ENCODE measurements at regions not wholly inside any gene's neighbourhood (a gene's known extent, or its start where the extent isn't known, plus 50 kb on each side); places are given as distances from the start of the nearest gene placed in this dataset.

DNA sequence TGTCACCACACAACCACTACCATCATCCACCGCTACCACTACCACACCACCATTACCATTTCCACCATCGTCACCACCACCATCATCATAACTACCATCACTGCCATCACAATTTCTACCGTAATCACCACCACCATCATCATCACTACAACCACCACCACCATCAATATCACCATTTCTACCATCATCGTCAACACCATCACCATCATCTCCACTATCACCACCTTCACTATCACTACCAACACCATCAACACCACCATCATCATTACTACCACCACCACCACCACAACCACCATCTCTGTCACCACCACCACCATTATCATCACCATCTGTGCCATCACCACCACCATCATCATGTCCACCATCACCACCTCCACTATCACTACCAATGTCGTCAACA, 524.5 kb upstream of the C16orf82 start:
- DNase-seq (ENCODE audit: low spot score): no peak

DNA sequence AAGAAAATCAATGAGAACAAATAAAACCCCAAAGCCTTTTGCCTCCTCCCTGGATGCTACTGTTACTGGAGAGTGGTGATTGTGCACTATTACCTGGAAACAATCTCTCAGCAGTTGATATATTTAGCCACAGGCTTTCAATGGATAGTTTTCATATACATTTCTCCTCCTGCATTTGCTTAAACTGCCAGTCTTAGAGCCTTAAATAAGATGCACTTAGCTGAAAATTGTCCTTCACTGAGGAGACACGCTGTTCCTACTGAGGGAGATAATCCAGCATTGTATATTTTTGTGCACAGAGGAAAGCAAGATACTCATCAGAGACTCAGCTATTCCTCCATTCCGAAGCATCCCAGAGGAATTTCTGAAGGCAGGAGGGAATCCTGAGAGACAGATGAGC, 520.2 kb upstream of the C16orf82 start:
- no peak for DNase-seq (ENCODE audit: low spot score)
- TF ChIP-seq, protein P1, sequence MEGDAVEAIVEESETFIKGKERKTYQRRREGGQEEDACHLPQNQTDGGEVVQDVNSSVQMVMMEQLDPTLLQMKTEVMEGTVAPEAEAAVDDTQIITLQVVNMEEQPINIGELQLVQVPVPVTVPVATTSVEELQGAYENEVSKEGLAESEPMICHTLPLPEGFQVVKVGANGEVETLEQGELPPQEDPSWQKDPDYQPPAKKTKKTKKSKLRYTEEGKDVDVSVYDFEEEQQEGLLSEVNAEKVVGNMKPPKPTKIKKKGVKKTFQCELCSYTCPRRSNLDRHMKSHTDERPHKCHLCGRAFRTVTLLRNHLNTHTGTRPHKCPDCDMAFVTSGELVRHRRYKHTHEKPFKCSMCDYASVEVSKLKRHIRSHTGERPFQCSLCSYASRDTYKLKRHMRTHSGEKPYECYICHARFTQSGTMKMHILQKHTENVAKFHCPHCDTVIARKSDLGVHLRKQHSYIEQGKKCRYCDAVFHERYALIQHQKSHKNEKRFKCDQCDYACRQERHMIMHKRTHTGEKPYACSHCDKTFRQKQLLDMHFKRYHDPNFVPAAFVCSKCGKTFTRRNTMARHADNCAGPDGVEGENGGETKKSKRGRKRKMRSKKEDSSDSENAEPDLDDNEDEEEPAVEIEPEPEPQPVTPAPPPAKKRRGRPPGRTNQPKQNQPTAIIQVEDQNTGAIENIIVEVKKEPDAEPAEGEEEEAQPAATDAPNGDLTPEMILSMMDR (IDR thresholded peaks at IDR 0.05; ENCODE audit: extremely low read depth, missing control alignments): no peak

More for the DNA sequence above, 524.5 kb upstream of the C16orf82 start:
- TF ChIP-seq, protein P1 (IDR thresholded peaks at IDR 0.05; ENCODE audit: extremely low read depth, missing control alignments): no peak

DNA sequence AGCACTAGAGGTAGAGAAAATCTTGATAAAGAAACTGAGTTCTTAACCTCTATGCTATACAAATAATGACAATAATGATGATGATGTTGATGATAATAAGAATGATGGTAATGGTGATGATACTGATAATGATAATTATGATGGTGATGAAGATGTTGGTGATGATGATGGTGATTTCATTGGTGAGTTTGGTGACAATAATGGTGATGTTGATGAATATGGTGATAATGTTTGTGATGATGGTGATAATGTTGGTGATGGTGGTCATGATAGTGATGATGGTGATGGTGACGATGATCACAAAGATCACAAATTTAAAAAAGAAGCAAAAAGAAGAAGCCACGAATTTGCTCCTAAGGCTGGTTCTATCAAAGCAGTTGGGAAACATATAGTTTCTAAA, 519.0 kb upstream of the C16orf82 start:
- no peak for DNase-seq (ENCODE audit: low spot score)

DNA sequence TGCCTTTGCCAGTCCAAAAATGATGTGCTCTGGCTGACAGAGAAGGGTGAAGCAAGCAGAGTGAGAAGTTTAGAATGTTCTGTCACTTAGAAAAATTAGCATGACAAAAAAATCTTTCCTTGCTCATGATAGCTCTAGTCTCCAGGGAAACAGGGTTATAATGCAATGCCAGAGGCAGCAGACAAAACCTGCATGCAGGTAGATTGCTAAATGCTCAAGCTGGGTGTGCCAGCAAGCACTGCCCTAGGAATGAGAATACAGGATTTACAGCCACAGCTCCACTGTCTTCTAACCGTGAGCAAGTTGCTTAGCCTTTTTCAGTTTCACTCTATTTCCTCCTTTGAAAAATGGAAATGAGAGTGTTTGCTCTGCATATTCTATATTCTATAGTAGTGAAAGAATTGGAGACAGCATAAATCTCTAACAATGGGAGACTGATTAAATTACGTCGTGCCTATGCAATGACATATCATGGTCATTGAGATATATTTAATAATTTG, 516.6 kb upstream of the C16orf82 start:
- TF ChIP-seq, protein P1 (IDR thresholded peaks at IDR 0.05; ENCODE audit: extremely low read depth, missing control alignments): no peak
- DNase-seq (ENCODE audit: low spot score): no peak

More for the DNA sequence above, 519.0 kb upstream of the C16orf82 start:
- TF ChIP-seq, protein P1 (IDR thresholded peaks at IDR 0.05; ENCODE audit: extremely low read depth, missing control alignments): no peak

DNA sequence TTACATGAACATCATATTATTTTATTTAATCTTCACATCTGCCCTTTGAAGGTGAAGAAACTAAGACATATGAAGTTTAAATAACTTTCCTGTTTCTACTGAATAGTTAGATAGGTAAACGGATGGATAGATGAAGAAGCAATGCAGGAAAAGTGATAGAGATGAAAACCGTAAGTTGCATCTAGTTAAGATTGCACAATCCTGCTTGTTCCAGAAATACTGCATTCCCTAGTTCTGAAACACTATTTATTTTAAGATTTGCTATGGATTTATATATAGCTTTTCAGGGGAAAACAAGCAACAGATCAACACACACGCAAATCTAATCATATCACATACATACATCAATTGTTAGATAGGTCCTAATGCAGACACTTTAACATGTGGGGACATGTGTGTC, 512.7 kb upstream of the C16orf82 start:
- TF ChIP-seq, protein P1 (IDR thresholded peaks at IDR 0.05; ENCODE audit: extremely low read depth, missing control alignments): no peak
- no peak for DNase-seq (ENCODE audit: low spot score)

DNA sequence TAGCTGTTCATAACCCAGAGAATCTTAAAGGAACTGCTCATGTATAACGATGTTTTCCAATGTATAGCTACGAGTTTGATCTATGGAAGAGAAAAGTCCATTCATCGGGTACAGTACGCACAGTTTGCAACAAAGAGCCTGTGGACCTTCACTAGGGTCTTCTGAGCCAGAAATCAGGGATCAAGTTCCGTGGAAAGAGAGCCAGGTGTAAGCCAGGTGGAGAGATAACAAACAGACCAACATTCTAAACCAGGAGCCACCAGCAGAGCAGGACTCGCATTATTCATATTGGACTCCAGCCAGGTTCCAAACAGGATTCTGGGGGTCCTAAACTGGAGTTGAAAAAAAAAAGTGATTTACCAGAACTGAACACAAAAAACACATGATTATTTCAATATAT, 505.4 kb upstream of the C16orf82 start:
- TF ChIP-seq, protein P1 (IDR thresholded peaks at IDR 0.05; ENCODE audit: extremely low read depth, missing control alignments): no peak
- DNase-seq (ENCODE audit: low spot score): no peak

DNA sequence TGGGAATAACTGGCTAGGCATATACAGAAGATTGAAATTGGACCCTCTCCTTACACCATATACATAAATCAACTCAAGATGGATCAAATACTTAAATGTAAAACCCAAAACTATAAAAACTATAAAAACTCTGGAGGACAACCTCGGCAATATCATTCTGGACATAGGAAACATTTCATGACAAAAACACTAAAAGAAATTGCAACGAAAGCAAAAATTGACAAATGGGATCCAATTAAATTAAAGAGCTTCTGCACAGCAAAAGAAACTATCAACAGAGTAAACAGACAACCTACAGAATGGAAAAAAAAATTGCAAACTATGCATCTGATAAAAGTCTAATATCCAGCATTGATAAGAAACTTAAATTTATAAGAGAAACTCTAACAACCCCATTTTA, 503.7 kb upstream of the C16orf82 start:
- TF ChIP-seq, protein P1 (IDR thresholded peaks at IDR 0.05; ENCODE audit: extremely low read depth, missing control alignments): no peak
- no peak for DNase-seq (ENCODE audit: low spot score)

All from GM20000 (cell line).